IMR-90 (cell line): ENCODE measurements at regions not wholly inside any gene's neighbourhood (a gene's known extent, or its start where the extent isn't known, plus 50 kb on each side); places are given as distances from the start of the nearest gene placed in this dataset.

ENCODE experiments used
- ATAC-seq: fragments of 200-7000 bp; cut with Tn5 transposase; 2 replicates; pipeline ENCODE4 v1.9.1; 2020; ENCODE audit warnings: low read depth, mild to moderate bottlenecking, moderate library complexity
- BruUV-seq: library from RNA; stranded (reverse); fragments of 400-500 nt; replicated peaks from 2 replicates; lab custom pipeline; 2021; lab: Mats Ljungman, UMichigan
- CTCF ChIA-PET: fragments of 300-600 bp; formaldehyde crosslinking; extraction: SDS; loops from one replicate; lab custom pipeline; 2021; ENCODE audit warnings: antibody characterized with exemption; lab: Yijun Ruan, JAX
- POLR2A ChIA-PET: fragments of 300-600 bp; sonication (Branson Sonifier 250); formaldehyde crosslinking; loops from one replicate; lab custom pipeline; 2022; ENCODE audit warnings: antibody characterized with exemption; ENCODE audit not compliant: unreplicated experiment; lab: Charles Lee
- DNase-seq: peaks from one replicate; pipeline ENCODE4 v3.0.0; 2013
- H2AFZ ChIP-seq: replicated peaks from 2 replicates; pipeline ENCODE3; 2013; ENCODE audit warnings: low read length, mild to moderate bottlenecking; ENCODE audit not compliant: poor library complexity
- H2AK5ac ChIP-seq: 2 replicates; pipeline ENCODE4 v1.6.1; 2013; ENCODE audit warnings: low read depth, low read length, inconsistent platforms
- H2AK9ac ChIP-seq: replicated peaks from 2 replicates; pipeline ENCODE3; 2013; ENCODE audit warnings: mild to moderate bottlenecking, low read depth, low read length, moderate library complexity; ENCODE audit not compliant: poor library complexity
- H2BK120ac ChIP-seq: 2 replicates; pipeline ENCODE4 v1.6.1; 2013; ENCODE audit warnings: low read depth, low read length, inconsistent platforms
- H2BK15ac ChIP-seq: 3 replicates; pipeline ENCODE4 v1.6.1; 2013; ENCODE audit warnings: low read depth, low read length, inconsistent platforms
- H2BK20ac ChIP-seq: 2 replicates; pipeline ENCODE4 v1.6.1; 2013; ENCODE audit warnings: low read depth, mild to moderate bottlenecking, inconsistent platforms, low read length, moderate library complexity
- H2BK5ac ChIP-seq: 2 replicates; pipeline ENCODE4 v1.6.1; 2013; ENCODE audit warnings: mild to moderate bottlenecking, low read depth, low read length, inconsistent platforms; ENCODE audit not compliant: poor library complexity, severe bottlenecking
- H3K14ac ChIP-seq: replicated peaks from 2 replicates; pipeline ENCODE4 v1.6.1; 2013; ENCODE audit warnings: low read depth, low read length, inconsistent platforms
- H3K18ac ChIP-seq: 2 replicates; pipeline ENCODE4 v1.6.1; 2013; ENCODE audit warnings: low read depth, low read length, control low read depth
- H3K23ac ChIP-seq: 2 replicates; pipeline ENCODE4 v1.6.1; 2013; ENCODE audit warnings: low read depth, low read length, inconsistent platforms
- H3K27ac ChIP-seq: 2 replicates; pipeline ENCODE4 v1.5.1; 2013; ENCODE audit warnings: mild to moderate bottlenecking, control low read depth, low read length; ENCODE audit not compliant: insufficient read depth
- H3K27me3 ChIP-seq: 2 replicates; pipeline ENCODE4 v1.6.1; 2013; ENCODE audit warnings: low read length; ENCODE audit not compliant: control insufficient read depth, insufficient read depth
- H3K36me3 ChIP-seq: 2 replicates; pipeline ENCODE4 v1.6.1; 2013; ENCODE audit warnings: low read length, mixed read lengths; ENCODE audit not compliant: control insufficient read depth, insufficient read depth
- H3K4ac ChIP-seq: 2 replicates; pipeline ENCODE4 v1.6.1; 2013; ENCODE audit warnings: low read depth, low read length, inconsistent platforms
- H3K4me1 ChIP-seq: 2 replicates; pipeline ENCODE4 v1.6.1; 2013; ENCODE audit warnings: low read length, mixed read lengths; ENCODE audit not compliant: control insufficient read depth, insufficient read depth
- H3K4me2 ChIP-seq: 2 replicates; pipeline ENCODE4 v1.6.1; 2013; ENCODE audit warnings: low read depth, mild to moderate bottlenecking, control low read depth, low read length, moderate library complexity
- H3K4me3 ChIP-seq: 2 replicates; pipeline ENCODE4 v1.5.1; 2013; ENCODE audit warnings: low read depth, mild to moderate bottlenecking, control low read depth, low read length, moderate library complexity; ENCODE audit not compliant: insufficient read depth
- H3K56ac ChIP-seq: 2 replicates; pipeline ENCODE4 v1.6.1; 2013; ENCODE audit warnings: low read length, inconsistent platforms; ENCODE audit not compliant: insufficient read depth; ENCODE audit errors: extremely low read depth
- H3K79me1 ChIP-seq, 2 experiments: 2 replicates each; pipeline ENCODE4 v1.6.1; 2013; ENCODE audit warnings: low read length in 2 of 2, inconsistent platforms in 1 of 2, low read depth in 1 of 2
- H3K9ac ChIP-seq: 2 replicates; pipeline ENCODE4 v1.6.1; 2013; ENCODE audit warnings: low read depth, low read length, control low read depth
- H3K9me1 ChIP-seq: 2 replicates; pipeline ENCODE4 v1.6.1; 2013; ENCODE audit warnings: low read length, inconsistent platforms; ENCODE audit not compliant: insufficient read depth
- H3K9me3 ChIP-seq: 2 replicates; pipeline ENCODE4 v1.6.1; 2013; ENCODE audit warnings: low read length; ENCODE audit not compliant: control insufficient read depth, insufficient read depth
- H4K20me1 ChIP-seq: 2 replicates; pipeline ENCODE4 v1.6.1; 2013; ENCODE audit warnings: low read length, inconsistent platforms; ENCODE audit not compliant: insufficient read depth
- H4K5ac ChIP-seq: 2 replicates; pipeline ENCODE4 v1.6.1; 2013; ENCODE audit warnings: mild to moderate bottlenecking, low read depth, low read length, control low read depth
- H4K8ac ChIP-seq, 2 experiments: 2 replicates each; pipeline ENCODE4 v1.6.1; 2013; ENCODE audit warnings: low read depth in 2 of 2, low read length in 2 of 2, control low read depth in 1 of 2, inconsistent platforms in 1 of 2
- H4K91ac ChIP-seq: 2 replicates; pipeline ENCODE4 v1.6.1; 2013; ENCODE audit warnings: low read depth, low read length, inconsistent platforms; ENCODE audit not compliant: insufficient read depth
- BHLHE40 ChIP-seq: fragments of 150-350 bp; IDR thresholded peaks from 2 replicates; pipeline ENCODE4 v1.6.1; 2016; ENCODE audit warnings: mild to moderate bottlenecking, low read depth, low read length
- CEBPB ChIP-seq: IDR thresholded peaks from 2 replicates; pipeline ENCODE4 v1.6.1; 2012; ENCODE audit warnings: low read depth, low read length, improper control_type of control experiment
- CHD1 ChIP-seq: IDR thresholded peaks from 2 replicates; pipeline ENCODE4 v1.6.1; 2012; ENCODE audit warnings: low read depth, low read length, improper control_type of control experiment
- FOS ChIP-seq: fragments of 150-350 bp; IDR thresholded peaks from 2 replicates; pipeline ENCODE4 v1.6.1; 2016; ENCODE audit warnings: low read depth, low read length
- MAFK ChIP-seq: IDR thresholded peaks from 2 replicates; pipeline ENCODE4 v1.6.1; 2012; ENCODE audit warnings: low read depth, low read length, improper control_type of control experiment
- MAZ ChIP-seq: IDR thresholded peaks from 2 replicates; pipeline ENCODE4 v1.6.1; 2012; ENCODE audit warnings: low read depth, mild to moderate bottlenecking, low read length, improper control_type of control experiment, moderate library complexity, borderline replicate concordance
- MXI1 ChIP-seq: IDR thresholded peaks from 2 replicates; pipeline ENCODE4 v1.6.1; 2012; ENCODE audit warnings: low read depth, mild to moderate bottlenecking, low read length, moderate library complexity, borderline replicate concordance
- NFE2L2 ChIP-seq: fragments of 150-350 bp; IDR thresholded peaks from 2 replicates; pipeline ENCODE4 v1.6.1; 2016; ENCODE audit warnings: low read depth, mild to moderate bottlenecking, low read length
- POLR2A ChIP-seq: IDR thresholded peaks from 2 replicates; pipeline ENCODE4 v1.6.1; 2012; ENCODE audit warnings: mild to moderate bottlenecking, low read depth, low read length
- RAD21 ChIP-seq: IDR thresholded peaks from 2 replicates; pipeline ENCODE4 v1.6.1; 2012; ENCODE audit warnings: low read length, improper control_type of control experiment
- RCOR1 ChIP-seq: IDR thresholded peaks from 2 replicates; pipeline ENCODE4 v1.6.1; 2012; ENCODE audit warnings: mild to moderate bottlenecking, low read length, improper control_type of control experiment; ENCODE audit not compliant: insufficient replicate concordance
- RFX5 ChIP-seq: IDR thresholded peaks from 2 replicates; pipeline ENCODE4 v1.8.0; 2012; ENCODE audit warnings: low read depth, mild to moderate bottlenecking, low read length, moderate library complexity
- SMC3 ChIP-seq: fragments of 150-350 bp; IDR thresholded peaks from 2 replicates; pipeline ENCODE4 v1.6.1; 2016; ENCODE audit warnings: low read depth, mild to moderate bottlenecking, antibody characterized with exemption, low read length, moderate library complexity
- WGBS, 2 experiments: methylation state at CpG; one replicate each; pipeline versions ENCODE4 v1.1.5 to v1.1.7; 2013; ENCODE audit warnings: missing lambda C conversion rate in 2 of 2; ENCODE audit not compliant: insufficient read length in 1 of 2; ENCODE audit errors: extremely low coverage in 2 of 2; 5-methylcytosine and 5-hydroxymethylcytosine counted together
- dilution Hi-C: fragments of 300-500 bp; cut with HindIII; formaldehyde crosslinking; loops from one replicate; pipeline ENCODE4 v1.14.3; 2018; ENCODE audit warnings: low sequenced_read_pairs; ENCODE audit not compliant: unreplicated experiment
- in situ Hi-C: fragments of 300-500 bp; cut with MboI; formaldehyde crosslinking; loops from 3 replicates; pipeline ENCODE4 v1.14.3; 2019; ENCODE audit warnings: low sequenced_read_pairs, inconsistent platforms, mixed read lengths
- intact Hi-C: fragments of 100-400 bp; cut with micrococcal nuclease; formaldehyde crosslinking; loops from 2 replicates; pipeline ENCODE4 v1.10.0; 2022
- TF ChIP-seq, protein P1 (sequence below): conservative IDR thresholded peaks from 2 replicates; pipeline ENCODE4 v1.5.1; 2012; ENCODE audit warnings: mild to moderate bottlenecking, low read depth, low read length, improper control_type of control experiment
- TF ChIP-seq, protein P2 (sequence below): fragments of 150-350 bp; IDR thresholded peaks from 2 replicates; pipeline ENCODE4 v1.6.1; 2016; ENCODE audit warnings: low read depth, mild to moderate bottlenecking, low read length, moderate library complexity, borderline replicate concordance
- TF ChIP-seq, protein P3 (sequence below): fragments of 150-350 bp; IDR thresholded peaks from 2 replicates; pipeline ENCODE4 v1.6.1; 2017; ENCODE audit warnings: mild to moderate bottlenecking, antibody characterized with exemption, low read length, low read depth

DNA sequence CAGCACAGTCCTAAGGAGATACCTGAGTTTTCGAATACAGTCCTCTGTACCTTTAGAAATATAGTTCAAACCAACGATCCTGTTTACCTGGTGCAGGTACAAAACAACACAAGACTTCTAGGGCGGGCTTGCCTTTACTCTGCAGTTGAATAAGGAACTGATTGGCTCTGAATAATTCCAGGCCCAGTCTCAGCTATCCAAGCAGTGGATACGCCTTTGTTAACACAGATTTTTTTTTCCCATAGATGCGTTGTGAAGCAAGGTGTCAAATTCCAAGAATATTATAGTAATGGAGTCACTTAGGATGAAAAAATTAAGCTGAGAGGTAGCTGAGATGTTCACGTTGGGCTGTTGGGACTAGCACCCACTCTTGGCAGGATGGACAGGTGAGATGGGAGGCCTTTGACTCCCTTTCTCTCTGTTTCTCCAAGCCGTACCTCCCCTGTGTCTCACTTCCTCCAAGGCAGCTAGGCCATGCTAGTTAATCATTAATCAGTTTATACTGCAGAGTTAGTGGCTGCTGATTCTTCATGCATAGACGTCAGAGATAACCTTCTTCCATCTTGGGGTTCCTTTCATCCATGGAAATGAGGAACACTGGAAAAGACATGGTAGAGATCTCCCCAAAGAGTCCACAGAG lies 380.8 kb upstream of the ACVR2A start:
- no peak overlapping the region for H2BK20ac ChIP-seq
- in situ Hi-C loops = no loop called here
- intact Hi-C loops = no loop called here
- DNase-seq (no peak), ATAC-seq (no peak)
- H2BK120ac ChIP-seq = no peak overlapping the region
- no peak overlapping the region for H4K8ac ChIP-seq
- H3K14ac ChIP-seq = no peak overlapping the region
- H3K56ac ChIP-seq = no peak overlapping the region
- H2AK5ac ChIP-seq = no peak overlapping the region
- H3K36me3 ChIP-seq = no peaks in the 10 kb centered on the region
- H2BK5ac ChIP-seq = no peak overlapping the region
- CTCF ChIA-PET = no interaction called here
- no peaks in the 10 kb centered on the region; the same call in 1 of the 2 replicates for H3K9me3 ChIP-seq
- no peak overlapping the region for H2AK9ac ChIP-seq
- H3K4me1 ChIP-seq = no peaks in the 10 kb centered on the region
- POLR2A ChIA-PET = no interaction called here
- dilution Hi-C loops = no loop called here
- no CpG with 5 or more reads among the region's 8 CpGs for WGBS, 2 experiments
- H3K4ac ChIP-seq = no peak overlapping the region
- no peak overlapping the region for H3K9ac ChIP-seq
- H3K27ac ChIP-seq = no peak overlapping the region
- no peak overlapping the region for H2AFZ ChIP-seq
- H2BK15ac ChIP-seq = no peak overlapping the region
- TF ChIP-seq MAZ (no peak), NFE2L2 (no peak), RFX5 (no peak), RAD21 (no peak), CHD1 (no peak), FOS (no peak), SMC3 (no peak), CEBPB (no peak), BHLHE40 (no peak), MAFK (no peak), MXI1 (no peak), POLR2A (no peak), RCOR1 (no peak)
- TF ChIP-seq, protein P1, sequence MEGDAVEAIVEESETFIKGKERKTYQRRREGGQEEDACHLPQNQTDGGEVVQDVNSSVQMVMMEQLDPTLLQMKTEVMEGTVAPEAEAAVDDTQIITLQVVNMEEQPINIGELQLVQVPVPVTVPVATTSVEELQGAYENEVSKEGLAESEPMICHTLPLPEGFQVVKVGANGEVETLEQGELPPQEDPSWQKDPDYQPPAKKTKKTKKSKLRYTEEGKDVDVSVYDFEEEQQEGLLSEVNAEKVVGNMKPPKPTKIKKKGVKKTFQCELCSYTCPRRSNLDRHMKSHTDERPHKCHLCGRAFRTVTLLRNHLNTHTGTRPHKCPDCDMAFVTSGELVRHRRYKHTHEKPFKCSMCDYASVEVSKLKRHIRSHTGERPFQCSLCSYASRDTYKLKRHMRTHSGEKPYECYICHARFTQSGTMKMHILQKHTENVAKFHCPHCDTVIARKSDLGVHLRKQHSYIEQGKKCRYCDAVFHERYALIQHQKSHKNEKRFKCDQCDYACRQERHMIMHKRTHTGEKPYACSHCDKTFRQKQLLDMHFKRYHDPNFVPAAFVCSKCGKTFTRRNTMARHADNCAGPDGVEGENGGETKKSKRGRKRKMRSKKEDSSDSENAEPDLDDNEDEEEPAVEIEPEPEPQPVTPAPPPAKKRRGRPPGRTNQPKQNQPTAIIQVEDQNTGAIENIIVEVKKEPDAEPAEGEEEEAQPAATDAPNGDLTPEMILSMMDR = no peak
- TF ChIP-seq, protein P2, sequence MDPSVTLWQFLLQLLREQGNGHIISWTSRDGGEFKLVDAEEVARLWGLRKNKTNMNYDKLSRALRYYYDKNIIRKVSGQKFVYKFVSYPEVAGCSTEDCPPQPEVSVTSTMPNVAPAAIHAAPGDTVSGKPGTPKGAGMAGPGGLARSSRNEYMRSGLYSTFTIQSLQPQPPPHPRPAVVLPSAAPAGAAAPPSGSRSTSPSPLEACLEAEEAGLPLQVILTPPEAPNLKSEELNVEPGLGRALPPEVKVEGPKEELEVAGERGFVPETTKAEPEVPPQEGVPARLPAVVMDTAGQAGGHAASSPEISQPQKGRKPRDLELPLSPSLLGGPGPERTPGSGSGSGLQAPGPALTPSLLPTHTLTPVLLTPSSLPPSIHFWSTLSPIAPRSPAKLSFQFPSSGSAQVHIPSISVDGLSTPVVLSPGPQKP = no peak
- TF ChIP-seq, protein P3, sequence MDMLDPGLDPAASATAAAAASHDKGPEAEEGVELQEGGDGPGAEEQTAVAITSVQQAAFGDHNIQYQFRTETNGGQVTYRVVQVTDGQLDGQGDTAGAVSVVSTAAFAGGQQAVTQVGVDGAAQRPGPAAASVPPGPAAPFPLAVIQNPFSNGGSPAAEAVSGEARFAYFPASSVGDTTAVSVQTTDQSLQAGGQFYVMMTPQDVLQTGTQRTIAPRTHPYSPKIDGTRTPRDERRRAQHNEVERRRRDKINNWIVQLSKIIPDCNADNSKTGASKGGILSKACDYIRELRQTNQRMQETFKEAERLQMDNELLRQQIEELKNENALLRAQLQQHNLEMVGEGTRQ = no peak
- H3K9me1 ChIP-seq = no peaks in the 10 kb centered on the region
- H3K23ac ChIP-seq = no peak overlapping the region
- H4K20me1 ChIP-seq = no peaks in the 10 kb centered on the region
- H3K4me3 ChIP-seq = no peak overlapping the region
- H3K27me3 ChIP-seq = no peaks in the 10 kb centered on the region
- no peaks in the 10 kb centered on the region for H3K79me1 ChIP-seq
- no peak overlapping the region for H4K91ac ChIP-seq
- no TSS peak for BruUV-seq
- H3K18ac ChIP-seq = no peak overlapping the region
- H4K5ac ChIP-seq = no peak overlapping the region
- H3K4me2 ChIP-seq = no peak overlapping the region
